GM13976 (cell line): ENCODE measurements at regions not wholly inside any gene's neighbourhood (a gene's known extent, or its start where the extent isn't known, plus 50 kb on each side); places are given as distances from the start of the nearest gene placed in this dataset.
"Not testable (repeated sequence)": the region's sequence is repeated elsewhere in the genome, so short reads cannot be mapped to it uniquely, and the experiment has no call there.

Experiments used
- DNase-seq: peaks from one replicate; pipeline ENCODE4 v3.0.0; 2012; ENCODE audit warnings: low spot score
- CTCF ChIP-seq: IDR thresholded peaks from 2 replicates; pipeline ENCODE4 v1.5.1; 2012; ENCODE audit warnings: borderline replicate concordance, mild to moderate bottlenecking; ENCODE audit not compliant: insufficient read depth; ENCODE audit errors: extremely low read depth, missing control alignments, control extremely low read depth
- in situ Hi-C: fragments of 300-500 bp; cut with MboI; formaldehyde crosslinking; loops from one replicate; pipeline ENCODE4 v1.12.0; 2022; ENCODE audit warnings: low sequenced_read_pairs, mixed read lengths, inconsistent platforms; ENCODE audit not compliant: unreplicated experiment

GRCh38 chr3:28042707-28043106, 198.7 kb upstream of the CMC1 start:
- DNase-seq = no peak
- in situ Hi-C loops = no loop called here
- no peak for TF ChIP-seq CTCF

GRCh38 chr3:28050120-28050519, 191.3 kb upstream of the CMC1 start:
- in situ Hi-C loops = no loop called here
- DNase-seq = no peak
- TF ChIP-seq CTCF = no peak

GRCh38 chr3:28050885-28051284, 190.5 kb upstream of the CMC1 start:
- in situ Hi-C loops = no loop called here
- no peak for TF ChIP-seq CTCF
- no peak for DNase-seq

GRCh38 chr3:28053759-28054158, 187.7 kb upstream of the CMC1 start:
- in situ Hi-C loops = no loop called here

GRCh38 chr3:28056806-28057205, 184.6 kb upstream of the CMC1 start:
- in situ Hi-C loops = no loop called here
- TF ChIP-seq CTCF = no peak
- no peak for DNase-seq

More at GRCh38 chr3:28053759-28054158, 187.7 kb upstream of the CMC1 start:
- DNase-seq = no peak
- TF ChIP-seq CTCF = no peak

- in situ Hi-C loops = no loop called here
- no peak for DNase-seq
- no peak for TF ChIP-seq CTCF
Observed at GRCh38 chr3:28057539-28057938, 183.9 kb upstream of the CMC1 start.

GRCh38 chr3:28059199-28059598, 182.2 kb upstream of the CMC1 start:
- in situ Hi-C loops, DNase-seq: not testable (repeated sequence)
